Body of pancreas (tissue), 4 donors: ENCODE measurements at regions not wholly inside any gene's neighbourhood (a gene's known extent, or its start where the extent isn't known, plus 50 kb on each side); places are given as distances from the start of the nearest gene placed in this dataset.

ENCODE experiments used
- POLR2A ChIP-seq, 3 donors: fragments of 450-650 bp; IDR thresholded peaks; one replicate each; pipeline ENCODE4 v1.6.1; 2016; ENCODE audit warnings: antibody characterized with exemption in 3 of 3, mild to moderate bottlenecking in 2 of 3
- TF ChIP-seq, protein P1 (sequence below), 7 experiments: fragments of 450-650 bp in 4 of 7; fragments of 200-600 bp in 3 of 7; sonication (generic) in 3 of 7; IDR thresholded peaks; one replicate each; pipeline ENCODE4 v1.5.1; 2016 to 2019; ENCODE audit warnings: antibody characterized with exemption in 7 of 7

GRCh38 chr4:64584125-64584524 is 174.9 kb upstream of the TECRL start:
- TF ChIP-seq POLR2A (IDR thresholded peaks at IDR 0.05) = no peak
- TF ChIP-seq, protein P1, sequence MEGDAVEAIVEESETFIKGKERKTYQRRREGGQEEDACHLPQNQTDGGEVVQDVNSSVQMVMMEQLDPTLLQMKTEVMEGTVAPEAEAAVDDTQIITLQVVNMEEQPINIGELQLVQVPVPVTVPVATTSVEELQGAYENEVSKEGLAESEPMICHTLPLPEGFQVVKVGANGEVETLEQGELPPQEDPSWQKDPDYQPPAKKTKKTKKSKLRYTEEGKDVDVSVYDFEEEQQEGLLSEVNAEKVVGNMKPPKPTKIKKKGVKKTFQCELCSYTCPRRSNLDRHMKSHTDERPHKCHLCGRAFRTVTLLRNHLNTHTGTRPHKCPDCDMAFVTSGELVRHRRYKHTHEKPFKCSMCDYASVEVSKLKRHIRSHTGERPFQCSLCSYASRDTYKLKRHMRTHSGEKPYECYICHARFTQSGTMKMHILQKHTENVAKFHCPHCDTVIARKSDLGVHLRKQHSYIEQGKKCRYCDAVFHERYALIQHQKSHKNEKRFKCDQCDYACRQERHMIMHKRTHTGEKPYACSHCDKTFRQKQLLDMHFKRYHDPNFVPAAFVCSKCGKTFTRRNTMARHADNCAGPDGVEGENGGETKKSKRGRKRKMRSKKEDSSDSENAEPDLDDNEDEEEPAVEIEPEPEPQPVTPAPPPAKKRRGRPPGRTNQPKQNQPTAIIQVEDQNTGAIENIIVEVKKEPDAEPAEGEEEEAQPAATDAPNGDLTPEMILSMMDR (IDR thresholded peaks at IDR 0.05) = no peak
